Upper lobe of left lung (tissue), 6 donors: ENCODE measurements at regions not wholly inside any gene's neighbourhood (a gene's known extent, or its start where the extent isn't known, plus 50 kb on each side); places are given as distances from the start of the nearest gene placed in this dataset.

Experiments
- ATAC-seq, 2 donors: fragments of 200-7000 bp; cut with Tn5 transposase; one replicate each; pipeline ENCODE4 v1.9.1; 2022; ENCODE audit warnings: mild to moderate bottlenecking in 2 of 2, moderate library complexity in 2 of 2; ENCODE audit not compliant: low FRiP score in 2 of 2
- DNase-seq, 2 donors: peaks; one replicate each; pipeline ENCODE4 v3.0.0-alpha.2; 2019 to 2020
- H3K27ac ChIP-seq, 4 donors: fragments of 200-600 bp; sonication (generic); one replicate each; pipeline ENCODE4 v1.5.1; 2016 to 2019
- H3K27me3 ChIP-seq, 4 donors: fragments of 200-600 bp; sonication (generic); one replicate each; pipeline ENCODE4 v1.5.1; 2017 to 2019
- H3K36me3 ChIP-seq, 4 donors: fragments of 200-600 bp; sonication (generic); one replicate each; pipeline ENCODE4 v1.5.1; 2016 to 2019
- H3K4me1 ChIP-seq, 4 donors: fragments of 200-600 bp; sonication (generic); one replicate each; pipeline ENCODE4 v1.5.1; 2018 to 2019
- H3K4me3 ChIP-seq, 4 donors: fragments of 200-600 bp; sonication (generic); one replicate each; pipeline ENCODE4 v1.5.1; 2017 to 2019; ENCODE audit warnings: mild to moderate bottlenecking in 2 of 4, moderate library complexity in 1 of 4
- H3K9me3 ChIP-seq, 4 donors: fragments of 200-600 bp; sonication (generic); one replicate each; pipeline ENCODE4 v1.5.1; 2018 to 2019
- EP300 ChIP-seq, 4 donors: sonication (generic); formaldehyde crosslinking; IDR thresholded peaks; one replicate each; pipeline ENCODE4 v1.5.1; 2017; ENCODE audit warnings: antibody characterized with exemption in 4 of 4, control low read depth in 2 of 4
- POLR2A ChIP-seq, 4 donors: fragments of 450-650 bp; IDR thresholded peaks; one replicate each; pipeline ENCODE4 v1.5.1; 2016 to 2017; ENCODE audit warnings: antibody characterized with exemption in 4 of 4, mild to moderate bottlenecking in 2 of 4
- POLR2AphosphoS5 ChIP-seq, 2 donors: sonication (generic); formaldehyde crosslinking; IDR thresholded peaks; one replicate each; pipeline ENCODE4 v1.5.1; 2017; ENCODE audit warnings: antibody characterized with exemption in 2 of 2
- WGBS, 2 donors: methylation state at CpG; one replicate each; pipeline ENCODE4 v1.1.5; 2017 to 2018; 5-methylcytosine and 5-hydroxymethylcytosine counted together
- TF ChIP-seq, protein P1 (sequence below), 6 experiments: fragments of 450-650 bp in 4 of 6; fragments of 200-600 bp in 2 of 6; sonication (generic) in 2 of 6; IDR thresholded peaks; one replicate each; pipeline ENCODE4 v1.5.1; 2016 to 2019; ENCODE audit warnings: antibody characterized with exemption in 6 of 6
- donor health status: DM: no; HTN: no; CAD: no; lungs with moderate emphysema.
- donor health status: DM: no; HTN: yes; CAD: no; lungs with severe emphysema.

DNA sequence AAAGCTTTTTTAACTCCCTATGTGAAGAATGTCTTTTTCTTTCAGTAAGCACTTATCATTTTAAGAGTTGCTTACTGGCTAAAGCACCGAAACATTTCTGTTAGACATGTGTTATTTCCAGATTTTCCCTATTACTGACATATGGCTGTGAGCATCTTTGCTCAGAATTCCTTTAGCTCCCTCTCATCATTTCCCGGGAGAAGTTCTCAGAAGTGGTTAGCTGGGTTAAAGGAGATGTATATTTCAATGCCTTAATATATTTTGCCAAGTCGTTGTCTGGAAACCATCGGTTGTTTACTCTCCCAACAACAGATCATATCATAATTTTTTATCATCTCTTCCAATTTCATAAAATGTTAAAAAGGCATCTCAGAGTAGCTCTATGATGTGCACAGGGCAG is 396.5 kb downstream of the OCA2 start:
- peaks cover 0 to 3% (median 0%) of the 10 kb centered on the region in 4 donors for H3K9me3 ChIP-seq
- no peaks in the 10 kb centered on the region for H3K4me1 ChIP-seq
- DNase-seq = no peak
- TF ChIP-seq, protein P1, sequence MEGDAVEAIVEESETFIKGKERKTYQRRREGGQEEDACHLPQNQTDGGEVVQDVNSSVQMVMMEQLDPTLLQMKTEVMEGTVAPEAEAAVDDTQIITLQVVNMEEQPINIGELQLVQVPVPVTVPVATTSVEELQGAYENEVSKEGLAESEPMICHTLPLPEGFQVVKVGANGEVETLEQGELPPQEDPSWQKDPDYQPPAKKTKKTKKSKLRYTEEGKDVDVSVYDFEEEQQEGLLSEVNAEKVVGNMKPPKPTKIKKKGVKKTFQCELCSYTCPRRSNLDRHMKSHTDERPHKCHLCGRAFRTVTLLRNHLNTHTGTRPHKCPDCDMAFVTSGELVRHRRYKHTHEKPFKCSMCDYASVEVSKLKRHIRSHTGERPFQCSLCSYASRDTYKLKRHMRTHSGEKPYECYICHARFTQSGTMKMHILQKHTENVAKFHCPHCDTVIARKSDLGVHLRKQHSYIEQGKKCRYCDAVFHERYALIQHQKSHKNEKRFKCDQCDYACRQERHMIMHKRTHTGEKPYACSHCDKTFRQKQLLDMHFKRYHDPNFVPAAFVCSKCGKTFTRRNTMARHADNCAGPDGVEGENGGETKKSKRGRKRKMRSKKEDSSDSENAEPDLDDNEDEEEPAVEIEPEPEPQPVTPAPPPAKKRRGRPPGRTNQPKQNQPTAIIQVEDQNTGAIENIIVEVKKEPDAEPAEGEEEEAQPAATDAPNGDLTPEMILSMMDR (IDR thresholded peaks at IDR 0.05) = no peak
- TF ChIP-seq EP300 (IDR thresholded peaks at IDR 0.05) (no peak), POLR2AphosphoS5 (IDR thresholded peaks at IDR 0.05) (no peak), POLR2A (IDR thresholded peaks at IDR 0.05) (no peak)
- ATAC-seq = no peak
- H3K27me3 ChIP-seq = no peaks in the 10 kb centered on the region
- WGBS, 2 donors = 78 to 82% methylated on average over 4 of the region's 4 CpGs
- no peaks in the 10 kb centered on the region for H3K36me3 ChIP-seq
- H3K27ac ChIP-seq = no peak overlapping the region
- H3K4me3 ChIP-seq = no peak overlapping the region

DNA sequence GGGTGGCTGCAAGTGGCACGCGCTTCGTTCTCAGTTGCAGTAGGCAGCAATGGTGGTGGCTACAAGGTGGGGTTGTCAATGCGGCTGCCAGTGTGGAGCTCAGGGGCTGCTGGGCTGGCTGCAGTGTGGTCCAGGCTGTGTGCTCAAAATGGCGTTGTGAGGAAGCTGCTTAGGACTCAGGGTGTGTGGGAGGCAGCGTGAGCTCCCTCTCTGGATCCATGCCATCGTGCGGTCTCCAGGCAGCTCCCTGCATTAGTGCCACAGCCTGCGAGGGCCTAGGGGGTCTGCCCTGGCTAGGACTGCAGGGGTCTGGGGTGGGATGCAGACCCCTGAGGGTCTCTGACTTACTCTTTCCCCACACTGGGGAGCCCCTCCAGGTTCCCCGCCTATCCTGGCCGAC is 397.2 kb downstream of the OCA2 start:
- TF ChIP-seq, protein P1 (IDR thresholded peaks at IDR 0.05) = no peak
- TF ChIP-seq POLR2AphosphoS5 (IDR thresholded peaks at IDR 0.05) = no peak
- no peak for TF ChIP-seq POLR2A (IDR thresholded peaks at IDR 0.05)
- peaks cover 0 to 3% (median 0%) of the 10 kb centered on the region in 4 donors for H3K9me3 ChIP-seq
- H3K4me3 ChIP-seq = no peak overlapping the region
- H3K27ac ChIP-seq = no peak overlapping the region
- H3K27me3 ChIP-seq = no peaks in the 10 kb centered on the region
- WGBS, 2 donors = 85 to 92% methylated on average over 7 to 11 of the region's 11 CpGs
- H3K4me1 ChIP-seq = no peaks in the 10 kb centered on the region
- ATAC-seq (no peak), DNase-seq (peak in 1 of 2 donors; percentile 49)
- no peaks in the 10 kb centered on the region for H3K36me3 ChIP-seq

DNA sequence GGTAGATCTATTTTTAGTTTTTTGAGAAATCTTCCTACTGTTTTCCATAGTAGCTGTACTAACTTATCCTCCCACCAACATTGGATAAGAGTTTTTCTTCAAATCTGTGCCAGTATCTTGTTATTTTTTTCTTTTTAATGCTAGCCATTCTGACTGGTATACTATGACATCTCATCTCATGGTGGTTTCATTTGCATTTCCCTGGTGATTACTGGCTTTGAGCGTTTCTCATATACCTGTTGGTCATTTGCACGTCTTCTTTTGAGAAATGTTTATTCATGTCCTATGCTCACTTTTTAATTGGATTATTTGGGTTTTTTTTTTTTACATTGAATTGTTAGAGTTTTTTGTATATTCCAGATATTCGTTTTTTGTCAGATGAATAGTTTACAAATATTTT is 398.1 kb downstream of the OCA2 start:
- ATAC-seq = no peak
- H3K9me3 ChIP-seq = peaks cover 0 to 3% (median 0%) of the 10 kb centered on the region in 4 donors
- no peak for DNase-seq
- 78 to 85% methylated on average over 3 of the region's 3 CpGs for WGBS, 2 donors
- H3K27ac ChIP-seq = no peak overlapping the region
- H3K27me3 ChIP-seq = no peaks in the 10 kb centered on the region
- no peak overlapping the region for H3K4me3 ChIP-seq
- no peaks in the 10 kb centered on the region for H3K4me1 ChIP-seq
- no peaks in the 10 kb centered on the region for H3K36me3 ChIP-seq
- TF ChIP-seq EP300 (IDR thresholded peaks at IDR 0.05) = no peak
- no peak for TF ChIP-seq POLR2AphosphoS5 (IDR thresholded peaks at IDR 0.05)

DNA sequence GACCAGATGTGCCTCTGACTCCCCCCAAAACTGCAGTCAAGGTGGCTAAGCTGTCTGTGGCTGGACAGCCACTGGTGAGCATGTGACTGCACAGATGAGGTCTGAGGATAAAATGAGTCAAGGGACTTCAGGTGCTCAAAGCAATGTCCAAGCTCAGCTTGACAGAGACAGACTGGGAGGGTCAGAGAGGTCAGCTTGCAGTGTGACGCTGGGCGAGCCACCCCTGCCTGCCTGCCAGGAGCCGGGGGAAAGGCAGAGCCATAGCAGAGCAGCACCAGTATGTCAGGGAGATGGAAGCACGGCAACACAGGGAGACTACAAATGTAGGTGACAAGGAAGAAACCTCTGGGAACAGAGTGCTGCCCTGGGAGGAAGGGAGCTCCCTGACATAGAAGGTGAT is 399.4 kb downstream of the OCA2 start:
- H3K4me1 ChIP-seq = no peaks in the 10 kb centered on the region
- H3K36me3 ChIP-seq = no peaks in the 10 kb centered on the region
- H3K4me3 ChIP-seq = no peak overlapping the region
- TF ChIP-seq POLR2AphosphoS5 (IDR thresholded peaks at IDR 0.05) (no peak), POLR2A (IDR thresholded peaks at IDR 0.05) (no peak), EP300 (IDR thresholded peaks at IDR 0.05) (no peak)
- TF ChIP-seq, protein P1 (IDR thresholded peaks at IDR 0.05) = no peak
- H3K27me3 ChIP-seq = no peaks in the 10 kb centered on the region
- no peak overlapping the region for H3K27ac ChIP-seq
- H3K9me3 ChIP-seq = peaks cover 0 to 3% (median 0%) of the 10 kb centered on the region in 4 donors
- ATAC-seq (no peak), DNase-seq (peak in 1 of 2 donors; percentile 32)
- 66 to 70% methylated on average over 4 of the region's 4 CpGs for WGBS, 2 donors

DNA sequence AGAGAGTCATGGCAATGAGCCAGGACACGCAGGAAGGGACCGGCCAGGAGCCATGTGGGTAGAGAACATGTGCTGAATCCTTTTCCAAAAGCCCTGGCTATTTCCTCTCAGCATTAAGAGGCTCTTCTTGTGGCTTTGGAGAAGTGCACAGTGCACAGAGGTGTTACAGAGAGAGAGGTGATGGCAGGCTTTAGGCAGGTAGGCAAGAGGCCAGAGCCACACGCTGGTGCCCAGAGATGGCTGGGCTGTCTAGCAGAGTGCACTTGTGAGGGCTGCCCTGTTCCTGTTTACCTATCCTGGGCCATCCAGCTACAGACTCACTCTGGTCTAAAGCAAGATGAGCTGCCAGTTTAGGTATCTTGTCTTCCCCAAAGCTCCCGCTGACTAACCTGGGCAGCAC is 402.6 kb downstream of the OCA2 start:
- DNase-seq (no peak), ATAC-seq (no peak)
- Histone ChIP-seq H3K4me1 (no peaks in the 10 kb centered on the region), H3K27ac (no peak overlapping the region), H3K4me3 (no peak overlapping the region), H3K9me3 (no peaks in the 10 kb centered on the region), H3K27me3 (no peaks in the 10 kb centered on the region), H3K36me3 (no peaks in the 10 kb centered on the region)
- 65 to 82% methylated on average over 3 to 4 of the region's 4 CpGs for WGBS, 2 donors
- no peak for TF ChIP-seq POLR2A (IDR thresholded peaks at IDR 0.05)

DNA sequence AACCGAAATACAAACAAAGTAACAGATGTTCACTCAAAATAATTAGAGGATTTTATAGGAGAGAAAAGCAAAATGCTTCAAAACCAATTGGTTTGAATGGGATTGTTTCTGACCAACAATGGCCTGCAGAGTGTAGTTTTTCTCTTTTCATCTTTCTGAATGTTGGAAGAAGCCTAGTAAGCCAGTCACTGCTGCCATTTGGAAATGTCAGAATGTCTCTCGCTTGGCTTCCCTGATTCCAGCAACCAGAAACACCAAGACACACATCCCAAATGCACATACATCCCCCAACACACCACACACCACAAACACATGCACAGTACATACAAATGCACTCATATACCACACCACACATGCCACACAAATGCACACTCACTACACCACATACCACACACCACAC is 403.4 kb downstream of the OCA2 start:
- no peaks in the 10 kb centered on the region for H3K27me3 ChIP-seq
- DNase-seq = no peak
- H3K27ac ChIP-seq = no peak overlapping the region
- 74 to 80% methylated on average over 2 of the region's 2 CpGs for WGBS, 2 donors
- H3K36me3 ChIP-seq = no peaks in the 10 kb centered on the region
- no peak overlapping the region for H3K4me3 ChIP-seq
- no peaks in the 10 kb centered on the region for H3K9me3 ChIP-seq
- TF ChIP-seq, protein P1 (IDR thresholded peaks at IDR 0.05) = no peak
- TF ChIP-seq POLR2AphosphoS5 (IDR thresholded peaks at IDR 0.05) (no peak), POLR2A (IDR thresholded peaks at IDR 0.05) (no peak), EP300 (IDR thresholded peaks at IDR 0.05) (no peak)
- no peaks in the 10 kb centered on the region for H3K4me1 ChIP-seq
- no peak for ATAC-seq
